Smooth muscle cell (in vitro differentiated cells): ENCODE measurements at regions not wholly inside any gene's neighbourhood (a gene's known extent, or its start where the extent isn't known, plus 50 kb on each side); places are given as distances from the start of the nearest gene placed in this dataset.

Experiments used
- DNase-seq: peaks from one replicate; lab custom pipeline; 2025; ENCODE audit not compliant: unreplicated experiment; lab: John Stamatoyannopoulos, UW
- H2AFZ ChIP-seq: fragments of 200-600 bp; sonication (generic); 2 replicates; pipeline ENCODE4 v1.6.0; 2016; ENCODE audit warnings: antibody characterized with exemption, low read depth, mild to moderate bottlenecking
- H3F3A ChIP-seq: fragments of 200-600 bp; sonication (generic); 2 replicates; pipeline ENCODE4 v1.6.0; 2017; ENCODE audit warnings: antibody characterized with exemption, low read depth
- H3K27ac ChIP-seq: fragments of 200-600 bp; sonication (generic); 2 replicates; pipeline ENCODE4 v1.5.1; 2016; ENCODE audit warnings: low read depth, mild to moderate bottlenecking
- H3K27me3 ChIP-seq: fragments of 200-600 bp; sonication (generic); 2 replicates; pipeline ENCODE4 v1.6.1; 2016; ENCODE audit warnings: low read depth, mild to moderate bottlenecking
- H3K36me3 ChIP-seq: fragments of 200-600 bp; sonication (generic); 2 replicates; pipeline ENCODE4 v1.5.1; 2016; ENCODE audit warnings: low read depth
- H3K4me1 ChIP-seq: fragments of 200-600 bp; sonication (generic); 2 replicates; pipeline ENCODE4 v1.5.1; 2016; ENCODE audit warnings: low read depth
- H3K4me2 ChIP-seq: fragments of 200-600 bp; sonication (generic); 2 replicates; pipeline ENCODE4 v1.6.0; 2016; ENCODE audit warnings: mild to moderate bottlenecking
- H3K4me3 ChIP-seq: fragments of 200-600 bp; sonication (generic); 2 replicates; pipeline ENCODE4 v1.5.1; 2016; ENCODE audit warnings: mild to moderate bottlenecking
- H3K79me2 ChIP-seq: fragments of 200-600 bp; sonication (generic); 2 replicates; pipeline ENCODE4 v1.6.0; 2016; ENCODE audit warnings: low read depth, mild to moderate bottlenecking
- H3K9ac ChIP-seq: fragments of 200-600 bp; sonication (generic); 2 replicates; pipeline ENCODE4 v1.6.0; 2016; ENCODE audit warnings: low read depth
- H3K9me3 ChIP-seq: fragments of 200-600 bp; sonication (generic); replicated peaks from 2 replicates; pipeline ENCODE4 v1.5.1; 2016; ENCODE audit warnings: low read depth
- H4K20me1 ChIP-seq: fragments of 200-600 bp; sonication (generic); 2 replicates; pipeline ENCODE4 v1.6.0; 2016; ENCODE audit warnings: low read depth
- WGBS: methylation state at CpG from one replicate; pipeline ENCODE4 v1.1.7; 2016; ENCODE audit warnings: low lambda C conversion rate; 5-methylcytosine and 5-hydroxymethylcytosine counted together
- TF ChIP-seq, protein P1 (sequence below): fragments of 200-600 bp; sonication (generic); IDR thresholded peaks from 2 replicates; pipeline ENCODE4 v1.5.1; 2017; ENCODE audit warnings: borderline replicate concordance, mild to moderate bottlenecking, antibody characterized with exemption; ENCODE audit not compliant: insufficient read depth, poor library complexity, severe bottlenecking

DNA sequence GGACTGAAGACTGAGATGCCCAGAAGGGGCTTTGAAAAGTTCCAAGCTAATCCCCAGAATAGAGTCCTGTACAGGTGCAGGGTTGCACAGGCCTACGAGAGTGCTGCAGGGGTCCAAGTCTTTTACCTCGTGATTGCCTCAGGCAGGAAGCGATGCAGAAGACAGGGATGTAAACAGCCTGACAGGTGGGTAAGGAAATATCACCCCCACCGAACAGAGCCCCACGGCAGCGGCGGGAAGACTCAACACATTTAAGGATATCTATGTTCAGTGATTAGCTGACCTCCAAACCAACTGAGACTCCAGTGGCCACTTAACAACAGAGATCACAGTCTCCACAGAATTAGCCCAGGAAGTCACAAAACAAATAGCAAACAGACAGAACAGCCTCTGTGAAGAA lies 73.9 kb upstream of the VIPR2 start:
- no peak overlapping the region for H3K27ac ChIP-seq
- no peaks in the 10 kb centered on the region for H3F3A ChIP-seq
- H2AFZ ChIP-seq = no peak overlapping the region
- TF ChIP-seq, protein P1, sequence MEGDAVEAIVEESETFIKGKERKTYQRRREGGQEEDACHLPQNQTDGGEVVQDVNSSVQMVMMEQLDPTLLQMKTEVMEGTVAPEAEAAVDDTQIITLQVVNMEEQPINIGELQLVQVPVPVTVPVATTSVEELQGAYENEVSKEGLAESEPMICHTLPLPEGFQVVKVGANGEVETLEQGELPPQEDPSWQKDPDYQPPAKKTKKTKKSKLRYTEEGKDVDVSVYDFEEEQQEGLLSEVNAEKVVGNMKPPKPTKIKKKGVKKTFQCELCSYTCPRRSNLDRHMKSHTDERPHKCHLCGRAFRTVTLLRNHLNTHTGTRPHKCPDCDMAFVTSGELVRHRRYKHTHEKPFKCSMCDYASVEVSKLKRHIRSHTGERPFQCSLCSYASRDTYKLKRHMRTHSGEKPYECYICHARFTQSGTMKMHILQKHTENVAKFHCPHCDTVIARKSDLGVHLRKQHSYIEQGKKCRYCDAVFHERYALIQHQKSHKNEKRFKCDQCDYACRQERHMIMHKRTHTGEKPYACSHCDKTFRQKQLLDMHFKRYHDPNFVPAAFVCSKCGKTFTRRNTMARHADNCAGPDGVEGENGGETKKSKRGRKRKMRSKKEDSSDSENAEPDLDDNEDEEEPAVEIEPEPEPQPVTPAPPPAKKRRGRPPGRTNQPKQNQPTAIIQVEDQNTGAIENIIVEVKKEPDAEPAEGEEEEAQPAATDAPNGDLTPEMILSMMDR = no peak
- 73% methylated on average over 7 of the region's 7 CpGs for WGBS
- no peak for DNase-seq
- H3K36me3 ChIP-seq = no peaks in the 10 kb centered on the region
- H3K27me3 ChIP-seq = no peaks in the 10 kb centered on the region
- H3K79me2 ChIP-seq = no peaks in the 10 kb centered on the region
- H3K4me1 ChIP-seq = peaks cover 11% of the 10 kb centered on the region
- H3K4me2 ChIP-seq = no peak overlapping the region
- no peaks in the 10 kb centered on the region for H4K20me1 ChIP-seq
- no peaks in the 10 kb centered on the region for H3K9me3 ChIP-seq
- no peak overlapping the region for H3K4me3 ChIP-seq
- no peak overlapping the region for H3K9ac ChIP-seq

DNA sequence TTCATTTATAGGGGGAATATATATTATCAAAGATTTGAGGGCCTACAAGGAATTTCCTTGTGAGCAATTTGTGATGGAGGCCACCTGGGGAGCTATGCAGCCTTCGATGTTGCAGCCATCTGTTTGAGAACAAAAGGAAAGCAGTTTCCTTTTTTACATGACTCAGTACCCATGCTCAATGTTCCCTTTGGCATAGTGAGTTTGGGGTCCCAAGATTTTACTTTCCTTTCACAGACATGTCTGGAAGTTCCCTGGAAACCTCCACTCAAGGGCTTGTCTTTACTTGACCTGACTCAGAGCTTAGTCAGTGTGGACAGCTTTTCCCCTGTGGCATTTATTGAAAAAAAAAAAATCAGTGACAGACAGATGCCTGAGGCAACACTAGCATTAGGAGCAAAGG lies 73.5 kb upstream of the VIPR2 start:
- no peak overlapping the region for H3K4me3 ChIP-seq
- no peaks in the 10 kb centered on the region for H3K36me3 ChIP-seq
- no peaks in the 10 kb centered on the region for H3F3A ChIP-seq
- H3K79me2 ChIP-seq = no peaks in the 10 kb centered on the region
- no peak overlapping the region for H2AFZ ChIP-seq
- TF ChIP-seq, protein P1 = no peak
- 25% methylated on average over 1 of the region's 1 CpG for WGBS
- peak overlapping the region; percentile 24 for H3K27ac ChIP-seq
- H3K27me3 ChIP-seq = no peaks in the 10 kb centered on the region
- H3K9me3 ChIP-seq = no peaks in the 10 kb centered on the region
- DNase-seq = no peak
- no peak overlapping the region for H3K4me2 ChIP-seq
- no peak overlapping the region for H3K9ac ChIP-seq
- no peaks in the 10 kb centered on the region for H4K20me1 ChIP-seq
- peaks cover 11% of the 10 kb centered on the region for H3K4me1 ChIP-seq

DNA sequence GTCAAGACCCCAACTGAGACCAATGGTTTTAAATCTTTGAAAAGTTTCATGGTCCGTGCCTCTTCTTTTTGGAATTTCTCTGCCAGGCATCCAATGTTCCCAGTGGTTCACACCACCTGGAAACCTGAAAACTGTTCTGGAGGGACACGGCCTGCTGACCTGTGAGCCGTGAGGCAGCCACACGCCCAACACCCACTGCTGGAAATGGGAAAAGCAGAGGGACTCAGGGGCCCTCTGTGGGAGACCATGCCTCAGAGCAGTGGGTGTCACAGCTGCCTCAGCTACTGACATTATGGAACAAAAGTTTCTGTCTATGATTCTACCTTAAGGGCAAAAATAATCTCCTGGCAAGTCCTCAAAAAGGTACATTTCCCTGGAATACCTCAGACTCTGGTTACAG lies 70.4 kb upstream of the VIPR2 start:
- DNase-seq = no peak
- Histone ChIP-seq H4K20me1 (no peaks in the 10 kb centered on the region), H2AFZ (no peak overlapping the region), H3K4me2 (no peak overlapping the region), H3K4me3 (no peak overlapping the region), H3K27ac (no peak overlapping the region), H3K36me3 (no peaks in the 10 kb centered on the region), H3K79me2 (no peaks in the 10 kb centered on the region), H3K9me3 (no peaks in the 10 kb centered on the region), H3K4me1 (peaks cover 11% of the 10 kb centered on the region), H3K9ac (no peak overlapping the region), H3K27me3 (no peaks in the 10 kb centered on the region), H3F3A (no peaks in the 10 kb centered on the region)
- WGBS = 89% methylated on average over 4 of the region's 4 CpGs
- TF ChIP-seq, protein P1 = no peak

DNA sequence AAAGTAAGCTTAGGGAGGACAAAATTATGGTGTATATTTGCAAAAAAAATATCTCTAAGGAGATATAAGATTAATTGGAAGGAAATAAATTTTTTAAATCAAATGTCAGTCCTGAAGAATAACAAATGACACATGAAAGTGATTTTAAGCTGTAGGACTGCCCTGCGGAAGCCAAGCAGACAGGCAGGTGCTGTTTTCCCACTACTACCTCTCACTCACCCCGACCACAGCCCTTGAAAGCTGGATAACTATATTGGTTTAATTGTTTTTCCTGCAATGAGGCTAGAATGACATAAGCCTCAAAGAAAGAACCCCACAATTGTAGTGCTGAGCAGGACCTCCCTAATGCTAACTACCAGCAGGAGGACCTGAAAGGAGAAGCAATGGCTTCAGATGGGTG lies 68.6 kb upstream of the VIPR2 start:
- no peak overlapping the region for H2AFZ ChIP-seq
- H3K4me2 ChIP-seq = no peak overlapping the region
- H3K4me1 ChIP-seq = peaks cover 7% of the 10 kb centered on the region
- H3K4me3 ChIP-seq = no peak overlapping the region
- no peak for DNase-seq
- 81% methylated on average over 2 of the region's 2 CpGs for WGBS
- H3K9me3 ChIP-seq = no peaks in the 10 kb centered on the region
- no peaks in the 10 kb centered on the region for H3F3A ChIP-seq
- H3K36me3 ChIP-seq = no peaks in the 10 kb centered on the region
- H3K27me3 ChIP-seq = no peaks in the 10 kb centered on the region
- no peaks in the 10 kb centered on the region for H3K79me2 ChIP-seq
- no peak overlapping the region for H3K9ac ChIP-seq
- TF ChIP-seq, protein P1 = no peak
- H3K27ac ChIP-seq = no peak overlapping the region
- H4K20me1 ChIP-seq = no peaks in the 10 kb centered on the region
